Activated gamma-delta T cell treated with anti-CD3 and anti-CD28 coated beads, Interleukin-2, amount 50 U/mL, for 16 hours (primary cell): ENCODE measurements at regions not wholly inside any gene's neighbourhood (a gene's known extent, or its start where the extent isn't known, plus 50 kb on each side); places are given as distances from the start of the nearest gene placed in this dataset.

Experiments used
- DNase-seq: peaks from one replicate; pipeline ENCODE4 v3.0.0-alpha.2; 2020; ENCODE audit warnings: low read depth

DNA sequence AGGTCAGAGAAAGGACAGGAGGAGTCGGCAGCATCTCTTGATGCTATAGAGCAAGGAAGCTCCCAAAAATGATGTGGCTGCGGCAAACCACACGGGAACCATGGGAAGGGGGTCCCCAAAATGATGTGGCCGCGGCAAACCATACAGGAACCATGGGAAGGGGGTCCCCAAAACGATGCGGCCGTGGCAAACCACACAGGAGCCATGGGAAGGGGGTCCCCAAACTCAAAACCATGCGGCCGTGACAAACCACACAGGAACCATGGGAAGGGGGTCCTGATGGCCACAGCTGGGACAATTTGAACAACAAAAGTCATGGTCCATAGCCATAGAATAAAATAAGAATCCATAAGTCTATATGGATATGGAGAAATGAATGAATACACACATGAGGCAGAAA is 58.4 kb upstream of the GLI2 start:
- DNase-seq, result no peak

- DNase-seq, result no peak
Measured at GRCh38 chr2:120677696-120678247, 57.9 kb upstream of the GLI2 start.

GRCh38 chr2:120678251-120678650 is 57.4 kb upstream of the GLI2 start:
- DNase-seq, result no peak

DNA sequence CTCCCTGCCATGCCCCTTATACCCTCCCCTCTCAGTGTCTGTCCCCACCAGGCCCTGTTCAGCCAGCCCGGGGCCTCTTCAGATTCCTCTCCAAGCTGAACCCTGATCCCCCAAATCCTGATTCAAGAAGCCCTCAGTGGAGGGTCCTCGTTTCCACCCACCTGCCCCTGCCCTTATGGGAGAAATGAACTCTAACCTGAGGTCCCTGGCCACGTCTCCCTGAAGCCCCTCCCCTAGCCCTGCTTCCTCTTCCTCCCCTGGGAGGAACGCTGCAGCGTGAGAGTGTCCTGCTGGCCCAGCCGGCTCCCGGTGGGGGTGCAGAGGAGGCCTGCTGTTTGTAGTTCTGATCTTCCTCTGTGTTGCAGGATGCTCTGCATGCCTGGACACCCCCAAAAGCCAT is 56.7 kb upstream of the GLI2 start:
- DNase-seq, result no peak

GRCh38 chr2:120679526-120679925 is 56.1 kb upstream of the GLI2 start:
- no peak for DNase-seq

- DNase-seq, result peak; percentile 69
Measured at GRCh38 chr2:120680136-120680761, 55.4 kb upstream of the GLI2 start.

GRCh38 chr2:120681181-120681580 is 54.5 kb upstream of the GLI2 start:
- no peak for DNase-seq

DNA sequence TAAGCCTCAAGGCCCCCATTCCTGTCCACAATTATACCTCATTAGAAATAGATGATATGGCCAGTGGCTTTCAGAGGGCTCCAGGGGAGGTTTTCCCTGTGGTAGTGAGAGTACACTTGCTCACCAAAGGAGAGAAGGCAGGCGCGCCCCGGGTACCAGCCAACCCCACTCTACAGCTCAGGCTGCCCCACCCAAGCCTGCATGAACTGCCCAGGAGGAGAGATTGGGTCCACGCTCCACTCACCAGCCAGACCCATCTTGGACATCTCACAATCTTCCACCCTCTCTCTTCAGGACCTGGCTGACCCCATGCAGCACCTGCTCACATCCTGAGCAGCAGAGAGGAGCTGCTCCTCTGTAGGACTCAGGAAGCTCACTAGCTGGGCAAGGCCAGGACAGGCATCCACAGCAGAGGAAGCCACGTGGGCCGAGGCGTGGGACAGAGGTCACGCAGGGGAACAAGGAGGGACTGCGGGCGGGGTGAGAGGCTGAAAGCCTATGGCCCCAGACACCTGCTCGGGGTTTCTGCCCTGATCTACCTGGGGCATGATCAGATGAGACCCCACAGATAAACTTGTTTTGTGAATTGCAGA is 53.9 kb upstream of the GLI2 start:
- no peak for DNase-seq

- DNase-seq, result no peak
Measured at GRCh38 chr2:120682654-120683053, 53.0 kb upstream of the GLI2 start.

- DNase-seq, result no peak
Measured at GRCh38 chr2:120683081-120683480, 52.6 kb upstream of the GLI2 start.

DNA sequence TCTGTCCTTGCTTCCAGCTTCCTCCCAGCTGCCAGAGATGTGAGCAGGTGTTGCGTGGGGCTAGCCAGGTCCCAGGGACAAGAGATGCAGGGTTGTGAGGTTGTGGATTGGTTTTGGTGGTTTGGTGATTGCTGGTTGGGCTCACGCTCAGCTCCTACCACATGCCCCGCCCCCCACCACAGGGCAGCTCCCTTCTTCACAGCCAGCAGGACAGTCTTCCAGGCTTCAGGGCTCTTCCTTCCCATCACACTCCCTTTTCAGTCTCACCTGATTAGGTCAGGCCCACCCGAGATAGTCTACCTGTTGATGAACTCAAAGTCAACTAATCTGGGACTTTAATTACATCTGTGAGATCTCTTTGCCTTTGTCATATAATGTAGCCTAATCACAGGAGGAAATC is 52.0 kb upstream of the GLI2 start:
- DNase-seq, result no peak

DNA sequence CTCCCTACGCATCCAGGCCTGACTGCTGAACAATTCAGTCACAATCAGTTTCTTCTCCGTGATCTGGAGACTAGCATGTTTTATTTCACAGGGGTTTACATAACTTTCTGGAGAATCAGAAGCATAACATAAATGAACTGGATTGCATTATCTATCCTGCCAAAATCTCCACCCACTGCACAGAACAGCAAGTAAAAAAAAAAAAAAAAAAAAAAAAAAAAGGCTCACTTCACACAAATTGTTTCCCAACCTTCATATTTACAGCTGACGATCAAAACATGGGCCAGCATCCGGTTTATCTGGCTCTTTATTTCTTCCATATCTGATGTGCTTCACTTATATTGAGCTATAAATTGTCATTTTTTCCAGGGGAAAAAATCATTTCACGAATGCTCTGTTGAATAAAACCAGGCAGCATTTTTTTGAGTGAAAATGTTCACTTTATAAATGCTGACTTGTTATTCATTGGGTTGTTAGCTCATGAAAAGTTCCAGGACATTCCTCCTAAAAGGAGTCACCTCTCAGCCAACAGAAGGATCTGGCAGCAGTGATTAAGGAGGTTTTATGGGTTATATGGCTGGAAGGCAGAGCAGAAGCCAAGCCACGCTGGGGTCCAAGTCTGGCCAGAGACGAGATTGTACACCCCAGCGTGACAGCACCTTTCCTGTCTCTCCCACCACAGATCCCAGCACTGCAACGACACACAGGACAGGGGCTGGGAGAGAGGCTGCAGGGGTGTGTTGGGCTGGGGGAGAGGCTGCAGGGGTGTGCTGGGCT is 51.2 kb upstream of the GLI2 start:
- DNase-seq, result no peak

DNA sequence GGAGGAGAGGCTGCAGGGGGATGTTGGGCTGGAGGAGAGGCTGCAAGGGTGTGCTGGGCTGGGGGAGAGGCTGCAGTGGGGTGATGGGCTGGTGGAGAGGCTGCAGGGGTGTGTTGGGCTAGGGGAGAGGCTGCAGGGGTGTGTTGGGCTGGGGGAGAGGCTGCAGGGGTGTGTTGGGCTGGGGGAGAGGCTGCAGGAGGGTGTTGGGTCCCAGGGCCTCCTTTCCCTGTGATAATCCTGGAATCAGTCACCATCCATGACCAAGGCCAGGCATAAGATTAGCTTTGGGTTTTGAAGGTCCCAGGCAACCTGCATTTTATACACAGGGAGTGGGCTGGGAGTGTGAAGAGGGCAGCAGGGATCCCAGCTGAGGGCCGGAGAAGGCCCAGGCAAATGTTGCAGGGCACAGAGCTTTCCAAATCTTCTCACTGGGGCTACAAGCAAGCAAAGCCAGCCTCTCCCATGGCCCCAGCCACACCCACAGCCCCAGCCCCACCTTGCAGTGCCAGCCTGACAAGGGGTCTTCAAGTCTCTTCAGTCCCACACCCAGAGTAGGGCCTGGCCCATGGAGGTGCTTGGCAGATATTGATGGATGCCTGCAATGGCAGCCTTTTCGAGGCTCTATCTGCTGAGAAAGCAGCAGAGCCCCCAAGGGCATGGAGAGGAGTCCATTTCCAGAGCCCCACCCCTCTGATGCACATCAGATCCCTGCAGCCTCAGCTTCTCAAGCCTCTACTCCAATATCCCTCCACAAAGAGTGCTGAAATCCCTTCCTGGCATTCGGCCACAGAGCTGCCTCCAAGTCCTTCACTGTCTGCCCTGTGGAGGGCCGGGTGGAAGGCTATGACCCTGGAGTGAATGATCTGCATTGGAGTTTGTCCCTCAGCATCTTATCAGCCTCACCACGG is 50.3 kb upstream of the GLI2 start:
- no peak for DNase-seq
